H4 (cell line): ENCODE measurements at regions not wholly inside any gene's neighbourhood (a gene's known extent, or its start where the extent isn't known, plus 50 kb on each side); places are given as distances from the start of the nearest gene placed in this dataset.
"Not testable (repeated sequence)": the region's sequence is repeated elsewhere in the genome, so short reads cannot be mapped to it uniquely, and the experiment has no call there.

ENCODE experiments used
- DNase-seq: peaks from one replicate; pipeline ENCODE4 v3.0.0-alpha.2; 2015; ENCODE audit warnings: low spot score

DNA sequence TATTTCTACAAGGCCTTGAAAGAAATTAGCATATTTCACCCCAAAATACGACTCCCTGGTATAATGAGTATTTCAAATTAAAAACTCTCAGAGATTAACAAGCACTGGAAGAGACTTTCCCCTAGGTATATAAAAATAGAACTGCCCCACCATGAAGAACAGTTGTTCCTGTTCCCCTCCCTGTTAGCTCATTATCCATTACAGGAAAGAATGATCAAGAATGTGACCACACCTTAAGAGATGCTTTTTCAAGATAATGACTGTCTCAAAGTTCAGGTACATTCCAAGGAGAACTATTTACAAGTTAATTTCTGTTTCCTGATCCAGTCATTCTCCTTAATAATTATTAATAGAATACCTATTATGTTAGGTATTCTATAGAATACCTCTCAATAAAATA is 1220.6 kb upstream of the CDH2 start:
- DNase-seq = no peak

DNA sequence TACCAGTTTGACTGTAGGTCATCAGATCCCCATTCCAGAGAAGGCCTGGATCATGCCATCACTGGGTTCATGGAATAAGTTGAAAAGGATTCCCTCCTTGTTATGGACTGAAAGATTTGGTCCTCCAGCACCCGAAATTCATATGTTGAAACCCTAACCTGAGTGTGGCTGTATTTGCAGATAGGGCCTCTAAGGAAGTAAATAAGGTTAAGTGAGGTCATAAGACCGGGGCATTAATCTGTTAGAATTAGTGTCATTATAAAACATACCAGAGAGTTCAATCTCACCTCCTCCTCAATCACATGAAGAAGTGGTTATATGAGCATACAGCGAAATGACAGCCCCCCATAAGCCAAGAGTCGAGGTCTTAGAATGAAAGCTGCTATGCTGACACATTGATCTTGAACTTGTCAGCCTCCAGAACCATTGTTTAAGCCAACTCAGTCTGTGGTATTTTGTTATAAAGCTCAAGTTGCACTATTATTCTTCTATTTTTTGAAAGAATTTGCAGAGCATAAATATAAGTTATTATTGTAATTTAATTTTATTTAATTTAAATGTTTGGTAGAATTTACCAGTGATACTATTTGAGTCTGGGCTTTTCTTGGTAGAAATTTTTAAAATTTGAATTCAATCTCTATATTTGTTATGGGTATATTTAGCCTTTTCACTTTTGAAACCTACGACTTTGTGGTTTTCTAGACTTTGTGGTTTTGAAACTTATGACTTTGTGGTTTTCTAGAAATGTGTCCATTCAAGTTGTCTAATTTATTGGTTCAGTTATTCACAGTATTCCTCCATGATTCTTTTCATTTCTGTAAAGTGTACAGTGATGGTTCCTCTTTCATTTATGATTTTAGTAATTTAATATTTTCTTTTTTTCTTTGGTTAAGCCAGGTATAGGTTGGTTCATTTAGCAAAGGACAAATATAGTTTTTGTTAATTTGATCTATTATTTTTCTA is 1206.7 kb upstream of the CDH2 start:
- DNase-seq = peak; percentile 21

DNA sequence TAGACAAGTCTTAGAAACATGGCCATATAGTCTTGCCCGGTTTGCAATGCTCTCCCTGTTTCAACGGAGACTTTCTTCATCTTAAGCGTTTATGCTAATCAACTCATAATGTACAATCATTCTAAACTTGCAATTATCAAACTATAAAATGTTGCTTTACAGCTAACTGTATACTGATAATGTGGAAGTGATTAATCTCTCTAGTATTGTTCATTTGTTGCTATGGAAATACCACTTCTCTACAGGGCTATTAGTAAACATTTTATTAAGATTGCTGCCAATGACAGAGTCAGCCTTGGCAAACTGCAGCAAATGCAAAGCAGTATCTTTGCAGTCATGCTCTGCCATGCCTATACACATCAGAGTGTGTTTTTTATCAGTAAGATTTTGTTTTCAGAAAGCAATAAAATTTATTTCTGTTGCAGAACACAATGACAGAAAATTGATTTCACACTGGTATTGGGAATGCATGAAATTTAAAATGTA is 1201.8 kb upstream of the CDH2 start:
- no peak for DNase-seq

DNA sequence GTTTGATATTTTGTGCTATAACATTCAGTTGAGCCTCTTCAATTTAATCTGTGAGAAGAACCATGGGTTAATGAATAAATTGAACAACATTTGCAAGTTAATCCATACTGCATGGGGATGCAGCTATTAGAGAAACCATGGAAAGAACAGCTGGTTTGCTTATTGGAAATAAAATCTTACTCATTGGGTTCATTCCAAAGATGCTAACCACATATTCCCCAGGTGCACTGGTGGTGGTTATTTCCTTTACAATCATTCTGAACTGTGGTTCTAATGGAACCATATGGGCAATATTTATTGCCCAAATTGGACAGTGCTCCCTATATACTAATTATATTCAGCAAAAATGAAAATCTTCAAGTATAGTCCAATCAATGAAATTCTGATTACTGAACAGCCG is 1200.4 kb upstream of the CDH2 start:
- DNase-seq = no peak

DNA sequence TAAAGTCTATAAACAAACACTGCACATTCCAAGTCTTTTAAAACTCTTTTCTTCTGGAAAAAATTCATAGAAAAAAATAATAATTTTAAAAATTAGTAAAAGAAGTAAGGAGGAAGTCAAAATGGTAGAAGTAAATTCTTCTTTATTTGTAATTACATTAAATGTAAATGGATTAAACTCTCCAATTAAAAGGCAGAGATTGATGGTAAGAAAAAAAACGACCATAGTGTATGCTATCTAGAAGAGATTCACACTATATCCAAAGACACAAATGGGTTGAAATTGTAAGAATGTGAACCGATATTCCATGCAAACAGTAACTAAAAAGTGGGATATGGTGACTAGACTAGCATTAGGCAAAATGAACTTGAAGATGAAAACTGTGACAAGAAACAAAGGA is 1196.1 kb upstream of the CDH2 start:
- DNase-seq = no peak

DNA sequence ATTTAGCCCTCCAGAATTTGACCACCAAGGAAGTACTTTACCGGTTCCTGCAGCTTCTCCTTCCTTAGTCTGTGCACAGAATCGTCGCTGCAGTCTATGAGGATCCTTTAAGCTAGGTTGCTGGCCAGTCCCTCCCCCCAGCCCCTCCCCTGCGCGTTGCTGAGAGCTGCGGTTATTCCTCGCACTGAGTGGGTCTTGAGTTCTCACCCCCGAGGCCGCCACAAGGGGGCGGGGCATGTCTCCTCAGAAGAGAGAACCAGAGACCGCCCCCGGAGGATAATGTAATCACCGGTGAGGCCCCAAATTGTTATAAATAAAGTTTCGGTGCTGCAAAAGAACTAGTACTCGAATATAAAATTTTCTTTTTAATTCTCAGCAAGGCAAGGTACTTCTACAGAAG is 1184.9 kb upstream of the CDH2 start:
- no peak for DNase-seq

DNA sequence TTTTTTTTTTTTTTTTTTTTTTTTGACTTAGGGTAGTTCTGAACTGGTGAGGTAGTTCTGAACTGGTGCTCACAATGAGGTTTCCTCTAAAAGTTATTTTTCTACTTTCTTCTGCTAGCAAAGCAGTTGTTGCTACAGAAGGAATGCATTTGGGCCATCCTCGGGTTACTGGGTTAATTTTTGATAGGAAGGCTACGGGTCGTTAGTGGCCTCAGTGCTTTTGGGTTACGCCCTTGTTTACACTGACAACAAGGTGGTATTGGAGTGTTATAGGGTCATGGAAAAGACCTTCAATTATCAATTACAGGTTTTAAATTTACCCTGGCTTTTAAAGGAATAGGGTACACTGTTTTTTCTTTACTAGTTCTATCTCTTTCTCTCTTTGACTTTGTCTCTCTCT is 1183.7 kb upstream of the CDH2 start:
- not testable (repeated sequence) for DNase-seq

DNA sequence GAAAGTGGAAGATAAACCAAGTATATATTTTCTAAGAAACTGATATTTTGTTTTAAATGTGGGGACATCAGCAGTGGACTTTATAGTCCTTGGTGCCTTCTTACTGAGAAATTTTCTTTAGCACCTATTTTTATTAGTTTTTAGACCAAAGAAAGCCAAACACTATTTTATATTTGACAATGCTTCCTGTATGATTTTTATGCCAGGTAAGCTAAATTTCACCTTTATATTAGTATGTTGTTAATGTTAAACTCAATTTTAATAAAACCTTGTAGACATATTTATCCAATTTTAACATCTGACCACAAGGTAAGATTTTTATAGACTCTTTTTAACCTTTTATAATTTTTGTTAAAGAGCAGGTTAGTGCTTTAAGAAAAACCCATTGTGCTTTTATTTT is 1182.3 kb upstream of the CDH2 start:
- DNase-seq = not testable (repeated sequence)

DNA sequence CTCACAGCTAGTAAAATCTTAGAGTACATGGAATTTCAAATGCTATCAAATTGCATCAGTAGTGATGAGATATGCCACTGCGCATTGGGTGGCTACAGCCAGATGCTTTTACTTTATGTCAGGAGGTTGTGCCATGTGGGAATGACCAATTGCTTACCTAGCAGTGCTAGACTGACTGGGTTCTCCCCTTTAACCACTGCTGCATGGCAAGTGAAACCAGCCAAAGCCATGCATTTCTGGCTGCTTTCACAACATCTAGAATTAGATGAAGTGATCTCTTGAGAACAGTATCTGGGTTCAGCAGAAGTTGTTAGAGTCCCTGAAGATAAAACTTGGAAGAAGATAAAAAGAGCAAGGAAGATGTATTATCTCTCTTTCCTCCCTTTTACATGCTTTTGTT is 1174.2 kb upstream of the CDH2 start:
- DNase-seq = no peak

DNA sequence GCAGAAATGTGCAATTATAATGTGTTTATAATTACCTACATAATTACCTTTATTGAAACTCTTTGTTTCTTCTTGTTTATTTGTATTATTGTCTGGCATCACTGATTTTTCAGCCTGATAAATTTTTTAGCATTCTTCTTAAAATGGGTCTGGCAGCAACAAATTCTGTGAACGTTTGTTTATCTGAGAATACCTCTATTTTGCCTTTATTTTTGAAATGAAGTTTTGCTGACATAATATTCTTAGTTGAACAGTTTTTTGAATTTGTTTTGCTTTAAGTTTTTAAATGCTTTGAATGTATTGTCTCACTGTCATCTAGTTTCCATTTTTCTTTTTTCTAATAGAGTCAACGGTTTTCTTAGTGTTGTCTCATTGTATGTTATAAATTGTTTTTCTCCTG is 1152.0 kb upstream of the CDH2 start:
- no peak for DNase-seq

DNA sequence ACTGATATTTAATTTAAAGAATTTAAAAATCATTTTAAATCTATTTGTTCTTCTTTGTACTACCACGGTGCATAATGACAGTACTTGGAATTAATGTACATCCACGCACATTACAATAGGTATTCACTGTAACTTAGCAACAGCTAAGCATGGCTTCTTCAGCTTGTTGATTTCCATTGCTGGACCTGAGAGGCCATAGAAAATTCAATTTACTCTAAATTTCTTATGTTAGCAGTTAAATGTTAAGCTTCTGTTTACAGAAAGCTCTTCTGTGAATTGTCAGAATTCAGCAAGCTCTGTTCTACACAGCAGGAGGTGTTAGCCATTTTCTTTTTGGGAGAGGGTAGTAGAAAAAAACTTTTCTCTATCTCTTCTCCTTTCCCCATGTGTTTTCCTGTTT is 1149.3 kb upstream of the CDH2 start:
- no peak for DNase-seq

DNA sequence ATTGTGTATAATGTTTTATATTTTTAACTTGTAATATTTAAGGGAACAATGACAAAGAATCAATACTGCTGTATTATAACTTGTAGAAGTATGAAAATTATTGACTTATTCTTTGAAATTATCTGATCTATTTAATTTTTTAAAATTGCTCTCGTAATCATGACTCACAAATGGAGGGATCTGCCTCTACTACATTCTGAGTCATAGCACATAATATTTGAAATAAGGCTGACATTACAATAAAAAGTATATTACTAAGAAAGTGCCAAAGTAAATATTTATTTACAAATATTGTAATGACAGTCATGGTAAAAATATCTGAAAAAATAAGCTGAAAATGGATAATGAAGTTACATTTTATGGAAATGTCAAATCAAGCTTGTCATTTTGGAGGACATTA is 1144.6 kb upstream of the CDH2 start:
- no peak for DNase-seq

DNA sequence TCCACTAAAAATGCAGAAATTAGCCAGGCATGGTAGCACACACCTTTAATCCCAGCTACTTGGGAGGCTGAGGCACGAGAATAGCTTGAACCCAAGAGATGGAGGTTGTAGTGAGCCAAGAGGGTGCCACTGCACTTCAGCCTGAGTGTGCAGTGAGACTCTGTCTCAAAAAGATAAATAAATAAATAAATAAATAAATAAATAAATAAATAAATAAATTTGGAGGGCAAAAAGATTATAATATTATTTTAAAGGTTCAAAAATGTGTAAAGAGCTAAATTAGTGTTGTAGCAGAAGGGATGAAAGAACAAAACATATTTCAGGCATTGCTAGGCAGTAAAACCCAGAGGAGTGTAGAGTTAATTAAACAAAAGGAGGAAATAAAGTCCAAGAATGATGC is 1136.4 kb upstream of the CDH2 start:
- no peak for DNase-seq

DNA sequence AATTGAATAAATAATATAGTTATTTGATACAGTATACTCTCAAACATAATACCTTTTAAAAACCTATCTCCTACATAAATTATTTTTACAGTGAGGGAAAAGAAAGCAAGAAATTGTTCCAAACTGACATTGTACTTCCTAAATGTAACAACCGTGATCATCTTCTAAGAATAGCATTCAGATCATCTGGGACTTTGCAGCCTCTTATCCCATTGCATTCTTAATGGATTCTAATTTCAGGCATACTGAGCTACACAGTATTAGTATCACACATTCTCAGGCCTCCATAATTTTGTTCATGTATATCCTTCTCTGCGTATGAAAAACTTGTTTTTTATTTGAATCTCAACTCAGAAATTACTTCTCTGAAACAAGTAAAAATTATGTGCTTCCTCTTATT is 1134.7 kb upstream of the CDH2 start:
- no peak for DNase-seq

DNA sequence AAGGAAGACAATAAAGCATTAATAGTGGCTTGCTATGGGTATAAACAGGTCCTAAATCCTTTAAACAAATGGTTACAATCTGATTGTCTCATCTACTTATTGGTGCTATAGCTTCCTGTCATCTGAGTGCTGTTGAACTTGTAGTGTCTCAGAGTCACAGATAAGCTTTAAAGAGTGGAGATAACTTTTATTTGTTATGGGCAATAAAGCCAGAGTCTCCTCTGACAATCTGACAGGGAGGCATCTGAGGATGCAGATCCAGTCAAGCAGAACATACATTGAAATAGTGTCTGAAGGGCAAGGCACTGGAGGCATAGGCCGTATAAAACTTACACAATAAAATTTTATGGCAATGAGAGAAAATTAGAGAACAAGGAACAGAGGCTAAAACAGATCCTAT is 1132.4 kb upstream of the CDH2 start:
- DNase-seq = no peak

DNA sequence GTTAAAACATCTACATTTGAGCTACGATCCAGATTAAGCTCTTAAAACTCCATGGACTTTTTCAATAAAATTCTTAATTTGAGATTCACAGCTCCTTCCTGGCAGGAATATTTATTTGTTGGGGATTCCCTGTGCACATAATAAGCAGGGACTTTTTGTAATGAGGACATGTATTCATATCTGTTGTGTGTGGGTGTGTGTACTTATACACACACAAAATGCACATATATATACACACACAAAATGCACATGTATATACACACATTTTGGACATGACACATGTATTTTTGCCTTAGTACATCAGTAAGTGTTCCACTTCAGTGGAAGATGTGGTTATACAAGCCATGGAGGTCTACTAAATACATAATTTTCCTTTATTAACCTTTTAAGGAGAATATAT is 1131.1 kb upstream of the CDH2 start:
- DNase-seq = no peak

DNA sequence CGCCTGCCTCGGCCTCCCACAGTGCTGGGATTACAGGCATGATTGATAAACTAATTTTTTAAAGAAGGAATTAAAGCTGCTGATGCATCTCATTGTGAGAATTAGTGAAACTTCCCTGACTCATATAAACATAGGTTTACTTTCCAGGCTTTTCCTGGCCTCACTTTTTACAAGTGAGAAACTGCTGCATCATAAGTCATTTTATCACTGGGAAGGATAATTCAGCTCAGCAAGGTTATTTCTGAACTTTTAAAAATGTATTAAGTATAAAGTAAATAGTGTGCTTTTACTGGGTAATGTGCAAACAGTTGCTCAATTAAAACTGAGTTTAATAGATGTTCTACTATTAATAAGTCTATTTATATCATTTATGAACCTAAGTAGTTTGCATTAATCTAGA is 1130.3 kb upstream of the CDH2 start:
- no peak for DNase-seq

DNA sequence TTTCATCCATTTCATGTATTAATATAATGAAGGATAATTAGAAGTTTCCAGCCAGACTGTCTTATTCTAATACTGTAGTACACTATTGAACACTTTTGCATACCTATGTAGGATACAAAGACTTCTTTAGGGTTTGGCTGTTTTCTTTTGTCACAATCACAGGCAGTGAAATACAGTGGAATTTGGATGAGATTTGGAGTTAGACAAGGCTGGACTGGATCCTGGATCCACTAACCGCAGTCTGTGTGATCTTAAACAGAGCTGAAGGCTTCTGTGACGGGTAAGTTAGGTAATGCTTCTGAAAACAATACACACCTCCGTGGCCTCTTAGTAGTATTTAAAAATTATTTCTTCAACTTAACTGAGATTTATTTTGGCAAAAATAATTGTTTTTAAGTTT is 1128.6 kb upstream of the CDH2 start:
- DNase-seq = no peak

DNA sequence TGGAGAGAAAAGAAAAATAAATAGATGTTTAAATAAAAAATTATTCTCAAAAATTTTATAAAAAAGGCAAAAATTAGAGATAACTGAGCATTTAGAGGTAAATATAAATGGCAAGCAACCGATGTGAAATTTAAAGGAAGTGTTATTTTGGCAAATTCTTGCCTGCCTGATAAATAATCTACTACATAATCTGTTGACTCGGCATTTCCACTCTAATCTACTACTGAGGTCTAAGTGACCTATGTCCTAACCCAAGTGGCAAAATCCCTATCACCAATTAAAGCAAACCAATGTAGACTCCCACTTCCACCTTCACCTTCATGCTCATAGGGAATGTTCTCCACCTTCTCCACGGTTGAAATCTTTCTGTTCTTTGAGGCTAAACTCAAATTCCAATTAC is 1124.1 kb upstream of the CDH2 start:
- no peak for DNase-seq

DNA sequence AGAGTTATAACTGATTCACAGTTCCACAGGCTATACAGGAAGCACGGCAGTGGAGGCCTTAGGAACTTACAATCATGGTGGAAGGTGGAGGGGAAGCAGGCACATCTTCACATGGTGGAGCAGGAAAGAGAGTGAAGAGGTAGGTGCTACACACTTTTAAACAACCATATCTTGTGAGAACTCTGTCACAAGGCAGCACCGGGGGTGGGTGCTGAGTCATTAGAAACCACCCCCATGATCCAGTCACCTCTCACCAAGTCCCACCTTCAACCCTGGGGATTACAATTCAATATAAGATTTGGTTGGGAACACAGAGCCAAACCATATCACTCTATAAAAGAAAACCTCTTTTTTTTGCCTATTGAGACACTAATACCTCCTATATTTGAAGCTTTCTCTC is 1108.5 kb upstream of the CDH2 start:
- DNase-seq = no peak

DNA sequence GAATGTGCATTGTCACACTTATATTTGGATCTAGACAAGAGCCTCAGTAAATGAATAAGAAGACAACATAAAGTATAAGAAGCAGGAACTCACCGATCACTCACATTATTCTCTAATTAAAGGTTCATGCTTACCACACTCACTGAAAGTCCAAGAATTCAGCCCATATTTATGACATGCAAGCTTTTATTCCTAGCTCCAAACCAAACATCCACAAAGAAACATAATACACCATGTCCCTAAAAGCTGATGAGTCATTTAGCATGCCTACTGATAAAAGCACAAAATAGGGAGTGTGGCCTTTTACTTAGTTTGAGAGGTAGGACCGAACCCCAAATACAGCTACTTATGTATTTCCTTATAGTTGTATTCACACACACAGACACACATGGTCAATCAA is 1094.6 kb upstream of the CDH2 start:
- DNase-seq = peak; percentile 19

DNA sequence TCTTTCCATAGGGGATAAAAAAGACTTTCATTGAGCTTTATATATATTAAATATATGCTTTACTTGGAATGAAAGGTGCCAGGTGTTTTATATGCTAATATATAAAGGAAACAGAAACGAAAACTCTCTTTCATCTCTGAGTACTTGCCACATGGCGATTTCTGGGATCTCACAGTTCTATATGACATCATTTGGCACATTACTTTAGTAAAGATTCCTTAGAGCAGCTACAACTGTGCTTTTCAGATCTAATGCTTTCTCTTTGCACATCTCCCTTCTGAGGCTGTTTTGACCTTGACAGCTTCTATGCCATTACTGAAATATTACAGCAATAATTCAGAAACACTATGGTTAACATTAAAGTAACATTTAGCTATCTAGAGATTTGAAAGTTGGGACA is 1082.9 kb upstream of the CDH2 start:
- no peak for DNase-seq

DNA sequence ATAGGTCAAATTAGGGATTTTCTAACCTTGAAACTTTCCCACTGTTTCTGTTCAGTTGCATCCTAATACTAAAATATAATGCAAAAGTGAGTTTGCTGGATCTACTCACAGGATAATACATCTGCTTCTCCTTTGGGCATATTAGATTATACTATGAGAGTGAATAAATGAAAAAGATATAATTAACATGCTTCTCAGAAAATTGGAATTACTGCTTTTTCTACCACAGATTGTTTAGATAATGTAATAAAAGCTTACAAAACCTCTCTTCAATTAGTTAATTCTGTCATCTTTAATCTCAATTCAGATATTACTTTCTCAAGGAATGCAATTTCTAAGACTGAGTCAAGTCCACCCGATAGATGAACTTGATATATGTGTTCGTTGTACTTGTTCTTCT is 1077.2 kb upstream of the CDH2 start:
- DNase-seq = no peak

DNA sequence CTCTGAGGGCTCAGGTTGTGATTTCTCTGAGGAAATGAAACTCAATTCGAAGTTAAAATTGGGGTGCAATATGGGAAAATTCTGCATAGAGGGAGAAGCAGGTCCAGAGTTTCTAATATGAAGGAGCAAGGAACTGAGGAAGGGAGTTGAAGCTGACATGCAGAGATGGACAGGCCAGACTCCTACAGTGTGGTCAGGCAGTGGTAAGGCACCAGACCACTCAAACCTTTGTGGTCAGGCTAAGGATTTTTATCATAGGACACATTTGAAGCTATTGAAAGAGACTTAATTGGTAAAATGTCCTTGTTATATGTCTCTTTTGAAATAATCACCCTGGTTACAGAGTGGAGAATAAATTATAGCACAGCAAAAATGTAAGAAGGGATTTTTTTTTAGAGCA is 1074.8 kb upstream of the CDH2 start:
- no peak for DNase-seq
